NCI-H1930 (cell line): ENCODE measurements at regions not wholly inside any gene's neighbourhood (a gene's known extent, or its start where the extent isn't known, plus 50 kb on each side); places are given as distances from the start of the nearest gene placed in this dataset.

ENCODE experiments used
- DNase-seq, 2 experiments: peaks; one replicate each; lab custom pipeline; 2025; lab: John Stamatoyannopoulos, UW

- DNase-seq: no peak
Observed at GRCh38 chr11:15379483-15379882, 264.8 kb downstream of the INSC start.

GRCh38 chr11:15390857-15391256 lies 276.1 kb downstream of the INSC start:
- DNase-seq: no peak

- DNase-seq: no peak
Observed at GRCh38 chr11:15396778-15397177, 282.1 kb downstream of the INSC start.

- DNase-seq: no peak
Observed at GRCh38 chr11:15406851-15407351, 292.2 kb downstream of the INSC start.

GRCh38 chr11:15412054-15412453 lies 297.3 kb downstream of the INSC start:
- no peak for DNase-seq

GRCh38 chr11:15418921-15419320 lies 304.2 kb downstream of the INSC start:
- DNase-seq: no peak

- no peak for DNase-seq
Observed at GRCh38 chr11:15419696-15420095, 305.0 kb downstream of the INSC start.

GRCh38 chr11:15430381-15430780 lies 315.7 kb downstream of the INSC start:
- DNase-seq: no peak

- DNase-seq: no peak
Observed at GRCh38 chr11:15434529-15434928, 319.8 kb downstream of the INSC start.

- DNase-seq: no peak
Observed at GRCh38 chr11:15446315-15446714, 331.6 kb downstream of the INSC start.

GRCh38 chr11:15446929-15447328 lies 332.2 kb downstream of the INSC start:
- DNase-seq: no peak

- no peak for DNase-seq
Observed at GRCh38 chr11:15451713-15452112, 337.0 kb downstream of the INSC start.

GRCh38 chr11:15453211-15453765 lies 338.6 kb downstream of the INSC start:
- no peak for DNase-seq

- DNase-seq: no peak
Observed at GRCh38 chr11:15468466-15468865, 353.7 kb downstream of the INSC start.

GRCh38 chr11:15471048-15471894 lies 356.5 kb downstream of the INSC start:
- no peak for DNase-seq

- no peak for DNase-seq
Observed at GRCh38 chr11:15471895-15472799, 357.4 kb downstream of the INSC start.

GRCh38 chr11:15473954-15474837 lies 359.5 kb downstream of the INSC start:
- DNase-seq: no peak

GRCh38 chr11:15476371-15476917 lies 361.7 kb downstream of the INSC start:
- no peak for DNase-seq

- no peak for DNase-seq
Observed at GRCh38 chr11:15481871-15482270, 367.1 kb downstream of the INSC start.

- DNase-seq: no peak
Observed at GRCh38 chr11:15483205-15483604, 368.5 kb downstream of the INSC start.

GRCh38 chr11:15484398-15484797 lies 369.7 kb downstream of the INSC start:
- no peak for DNase-seq
